Liver (tissue), 8 donors: ENCODE measurements at regions not wholly inside any gene's neighbourhood (a gene's known extent, or its start where the extent isn't known, plus 50 kb on each side); places are given as distances from the start of the nearest gene placed in this dataset.

Experiments used
- DNase-seq: peaks from one replicate; pipeline ENCODE4 v3.0.0-alpha.2; 2017; ENCODE audit warnings: low spot score
- H3K27ac ChIP-seq, 2 donors: one replicate each; pipeline ENCODE4 v1.7.0; 2013; ENCODE audit warnings: inconsistent platforms in 2 of 2, low read length in 2 of 2, control low read depth in 1 of 2, low read depth in 1 of 2, mild to moderate bottlenecking in 1 of 2
- H3K27me3 ChIP-seq, 4 donors: one replicate each; pipeline versions ENCODE4 v1.6.1 to v1.7.0; 2013; ENCODE audit warnings: low read length in 3 of 4, inconsistent platforms in 1 of 4, mild to moderate bottlenecking in 1 of 4, moderate library complexity in 1 of 4; ENCODE audit not compliant: control insufficient read depth in 4 of 4, insufficient read depth in 4 of 4
- H3K36me3 ChIP-seq, 4 donors: one replicate each; pipeline versions ENCODE4 v1.6.1 to v1.7.0; 2013; ENCODE audit warnings: low read length in 3 of 4, mild to moderate bottlenecking in 3 of 4, low read depth in 1 of 4, moderate library complexity in 1 of 4; ENCODE audit not compliant: control insufficient read depth in 4 of 4, insufficient read depth in 3 of 4
- H3K4me1 ChIP-seq, 4 donors: one replicate each; pipeline versions ENCODE4 v1.6.1 to v1.7.0; 2013; ENCODE audit warnings: low read length in 3 of 4, mild to moderate bottlenecking in 3 of 4, moderate library complexity in 1 of 4; ENCODE audit not compliant: control insufficient read depth in 4 of 4, insufficient read depth in 4 of 4
- H3K4me3 ChIP-seq, 3 donors: one replicate each; pipeline versions ENCODE4 v1.6.1 to v1.7.0; 2013; ENCODE audit warnings: low read length in 3 of 3, control low read depth in 1 of 3, low read depth in 1 of 3, mild to moderate bottlenecking in 1 of 3
- H3K9ac ChIP-seq, 2 donors: one replicate each; pipeline ENCODE4 v1.7.0; 2013; ENCODE audit warnings: low read length in 2 of 2, mild to moderate bottlenecking in 2 of 2, moderate library complexity in 2 of 2, control low read depth in 1 of 2, low read depth in 1 of 2
- H3K9me3 ChIP-seq, 4 donors: one replicate each; pipeline versions ENCODE4 v1.6.1 to v1.7.0; 2013; ENCODE audit warnings: low read length in 3 of 4; ENCODE audit not compliant: control insufficient read depth in 4 of 4
- ATF3 ChIP-seq: IDR thresholded peaks from 2 replicates; pipeline ENCODE4 v1.6.1; 2016; ENCODE audit warnings: antibody characterized with exemption
- CTCF ChIP-seq: fragments of 150-350 bp; IDR thresholded peaks from 2 replicates; pipeline ENCODE4 v1.5.1; 2017; ENCODE audit warnings: improper control_type of control experiment, low read depth, low read length; ENCODE audit not compliant: missing input control
- EGR1 ChIP-seq, 2 donors: IDR thresholded peaks; 2 replicates each; pipeline ENCODE4 v1.6.1; 2016 to 2018; ENCODE audit warnings: antibody characterized with exemption in 2 of 2, low read depth in 2 of 2
- FOXA1 ChIP-seq: IDR thresholded peaks from 2 replicates; pipeline ENCODE4 v1.6.1; 2016; ENCODE audit warnings: antibody characterized with exemption
- FOXA2 ChIP-seq: IDR thresholded peaks from 2 replicates; pipeline ENCODE4 v1.6.1; 2016; ENCODE audit warnings: antibody characterized with exemption
- GABPA ChIP-seq, 2 donors: IDR thresholded peaks in 1 of 2; conservative IDR thresholded peaks in 1 of 2; 2 replicates each; pipeline ENCODE4 v1.6.1; 2016; ENCODE audit warnings: antibody characterized with exemption in 2 of 2, mild to moderate bottlenecking in 1 of 2, moderate library complexity in 1 of 2
- HNF4A ChIP-seq, 2 donors: conservative IDR thresholded peaks; 2 replicates each; pipeline ENCODE4 v1.6.1; 2016; ENCODE audit warnings: antibody characterized with exemption in 2 of 2, mild to moderate bottlenecking in 2 of 2
- HNF4G ChIP-seq: IDR thresholded peaks from 2 replicates; pipeline ENCODE4 v1.6.1; 2016; ENCODE audit warnings: antibody characterized with exemption
- JUND ChIP-seq, 2 donors: IDR thresholded peaks; 2 replicates each; pipeline ENCODE4 v1.6.1; 2016; ENCODE audit warnings: antibody characterized with exemption in 2 of 2
- MAX ChIP-seq: IDR thresholded peaks from 2 replicates; pipeline ENCODE4 v1.6.1; 2016; ENCODE audit warnings: antibody characterized with exemption
- NR2F2 ChIP-seq: IDR thresholded peaks from 2 replicates; pipeline ENCODE4 v1.6.1; 2016; ENCODE audit warnings: antibody characterized with exemption
- RAD21 ChIP-seq, 2 donors: IDR thresholded peaks; 2 replicates each; pipeline ENCODE4 v1.6.1; 2016; ENCODE audit warnings: antibody characterized with exemption in 2 of 2, mild to moderate bottlenecking in 2 of 2
- REST ChIP-seq: IDR thresholded peaks from 2 replicates; pipeline ENCODE4 v1.6.1; 2016; ENCODE audit warnings: antibody characterized with exemption, mild to moderate bottlenecking
- RXRA ChIP-seq, 2 donors: IDR thresholded peaks; 2 replicates each; pipeline ENCODE4 v1.6.1; 2017 to 2018; ENCODE audit warnings: antibody characterized with exemption in 2 of 2, mild to moderate bottlenecking in 1 of 2
- SP1 ChIP-seq: IDR thresholded peaks from 2 replicates; pipeline ENCODE4 v1.6.1; 2018; ENCODE audit warnings: antibody characterized with exemption, mild to moderate bottlenecking
- TAF1 ChIP-seq: conservative IDR thresholded peaks from 2 replicates; pipeline ENCODE4 v1.6.1; 2016; ENCODE audit warnings: antibody characterized with exemption, mild to moderate bottlenecking
- YY1 ChIP-seq: IDR thresholded peaks from 2 replicates; pipeline ENCODE4 v1.6.1; 2016; ENCODE audit warnings: antibody characterized with exemption, mild to moderate bottlenecking
- WGBS: extraction: QIAGEN DNeasy Blood & Tissue Kit; methylation state at CpG from one replicate; pipeline ENCODE4 v1.1.7; 2013; 5-methylcytosine and 5-hydroxymethylcytosine counted together
- TF ChIP-seq, protein P1 (sequence below): IDR thresholded peaks from 2 replicates; pipeline ENCODE4 v1.6.1; 2016; ENCODE audit warnings: antibody characterized with exemption
- donor health status: healthy.
- donor health status: healthy.
- donor health status: healthy.
- donor health status: healthy.
- donor health status: healthy.

DNA sequence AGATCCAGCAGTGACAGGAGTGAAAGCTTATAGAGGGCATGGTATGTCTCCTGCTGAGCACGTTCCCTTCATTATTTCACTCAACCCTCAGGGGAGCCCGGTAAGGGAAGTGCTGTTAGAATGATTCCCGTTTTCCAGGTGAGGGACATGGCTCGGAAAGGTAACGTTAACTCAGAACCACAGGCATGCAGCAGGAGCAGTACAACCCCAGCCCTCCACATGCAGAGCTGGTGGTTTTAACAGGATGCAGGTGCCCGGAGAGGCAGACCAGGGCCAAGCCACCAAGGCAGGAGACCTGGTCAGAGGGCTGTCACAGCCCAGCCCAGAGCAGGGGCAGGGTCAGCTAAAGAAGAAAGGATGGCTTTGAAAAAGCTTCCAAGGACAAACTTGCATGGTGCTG, 268.5 kb downstream of the SH3BP4 start:
- peaks cover 0 to 3% (median 2%) of the 10 kb centered on the region in 4 donors for H3K9me3 ChIP-seq
- H3K4me3 ChIP-seq, result no peak overlapping the region
- WGBS, result 91% methylated on average over 6 of the region's 6 CpGs
- H3K36me3 ChIP-seq, result no peaks in the 10 kb centered on the region
- no peaks in the 10 kb centered on the region for H3K27me3 ChIP-seq
- H3K4me1 ChIP-seq, result no peaks in the 10 kb centered on the region
- H3K9ac ChIP-seq, result no peak overlapping the region
- DNase-seq, result no peak
- no peak overlapping the region for H3K27ac ChIP-seq
- TF ChIP-seq HNF4G, result no peak
- no peak for TF ChIP-seq MAX
- TF ChIP-seq HNF4A (conservative IDR thresholded peaks at IDR 0.05), result no peak
- no peak for TF ChIP-seq FOXA1
- TF ChIP-seq RAD21 (IDR thresholded peaks at IDR 0.05), result no peak
- no peak for TF ChIP-seq EGR1 (IDR thresholded peaks at IDR 0.05; ENCODE audit: low read depth in 2 of 2)
- TF ChIP-seq, protein P1, sequence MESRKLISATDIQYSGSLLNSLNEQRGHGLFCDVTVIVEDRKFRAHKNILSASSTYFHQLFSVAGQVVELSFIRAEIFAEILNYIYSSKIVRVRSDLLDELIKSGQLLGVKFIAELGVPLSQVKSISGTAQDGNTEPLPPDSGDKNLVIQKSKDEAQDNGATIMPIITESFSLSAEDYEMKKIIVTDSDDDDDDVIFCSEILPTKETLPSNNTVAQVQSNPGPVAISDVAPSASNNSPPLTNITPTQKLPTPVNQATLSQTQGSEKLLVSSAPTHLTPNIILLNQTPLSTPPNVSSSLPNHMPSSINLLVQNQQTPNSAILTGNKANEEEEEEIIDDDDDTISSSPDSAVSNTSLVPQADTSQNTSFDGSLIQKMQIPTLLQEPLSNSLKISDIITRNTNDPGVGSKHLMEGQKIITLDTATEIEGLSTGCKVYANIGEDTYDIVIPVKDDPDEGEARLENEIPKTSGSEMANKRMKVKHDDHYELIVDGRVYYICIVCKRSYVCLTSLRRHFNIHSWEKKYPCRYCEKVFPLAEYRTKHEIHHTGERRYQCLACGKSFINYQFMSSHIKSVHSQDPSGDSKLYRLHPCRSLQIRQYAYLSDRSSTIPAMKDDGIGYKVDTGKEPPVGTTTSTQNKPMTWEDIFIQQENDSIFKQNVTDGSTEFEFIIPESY, result no peak
- TF ChIP-seq REST, result no peak
- no peak for TF ChIP-seq CTCF
- no peak for TF ChIP-seq SP1
- TF ChIP-seq JUND (IDR thresholded peaks at IDR 0.05), result no peak
- TF ChIP-seq NR2F2, result no peak
- no peak for TF ChIP-seq GABPA (IDR thresholded peaks at IDR 0.05 in 1 of 2, conservative IDR thresholded peaks at IDR 0.05 in 1 of 2)
- TF ChIP-seq RXRA (IDR thresholded peaks at IDR 0.05), result no peak
- TF ChIP-seq ATF3, result no peak
- TF ChIP-seq FOXA2, result no peak
- TF ChIP-seq YY1, result no peak
- no peak for TF ChIP-seq TAF1

GRCh38 chr2:235223011-235223410, 270.8 kb upstream of the AGAP1 start:
- Histone ChIP-seq H3K36me3 (no peaks in the 10 kb centered on the region), H3K4me1 (no peaks in the 10 kb centered on the region), H3K27ac (no peak overlapping the region), H3K27me3 (peaks cover 0 to 5% (median 1%) of the 10 kb centered on the region in 4 donors), H3K9ac (no peak overlapping the region), H3K9me3 (peaks cover 0 to 3% (median 2%) of the 10 kb centered on the region in 4 donors), H3K4me3 (no peak overlapping the region)
- DNase-seq, result no peak
- TF ChIP-seq RXRA (IDR thresholded peaks at IDR 0.05) (no peak), CTCF (no peak), FOXA2 (no peak), NR2F2 (no peak), FOXA1 (no peak), HNF4A (conservative IDR thresholded peaks at IDR 0.05) (no peak), EGR1 (IDR thresholded peaks at IDR 0.05; ENCODE audit: low read depth in 2 of 2) (no peak), MAX (no peak), JUND (IDR thresholded peaks at IDR 0.05) (no peak), ATF3 (no peak), RAD21 (IDR thresholded peaks at IDR 0.05) (no peak), HNF4G (no peak), GABPA (IDR thresholded peaks at IDR 0.05 in 1 of 2, conservative IDR thresholded peaks at IDR 0.05 in 1 of 2) (no peak), YY1 (no peak), SP1 (no peak)
